Thoracic aorta (tissue), 2 donors: ENCODE measurements at regions not wholly inside any gene's neighbourhood (a gene's known extent, or its start where the extent isn't known, plus 50 kb on each side); places are given as distances from the start of the nearest gene placed in this dataset.
A peak's percentile ranks its signal among the peaks of the same experiment; 100 is the strongest.
"Not testable (repeated sequence)": the region's sequence is repeated elsewhere in the genome, so short reads cannot be mapped to it uniquely, and the experiment has no call there.

Experiments
- ATAC-seq: fragments of 150-250 bp; one replicate; pipeline ENCODE4 v1.8.0; 2017; ENCODE audit warnings: low read depth; ENCODE audit not compliant: insufficient number of reproducible peaks, low FRiP score
- DNase-seq: peaks from one replicate; pipeline ENCODE4 v3.0.0-alpha.2; 2020; ENCODE audit warnings: low spot score
- H3K27ac ChIP-seq, 2 donors: fragments of 200-600 bp; sonication (generic); 1 replicate in 1 of 2; 2 replicates in 1 of 2; pipeline ENCODE4 v1.5.1; 2016; ENCODE audit warnings: mild to moderate bottlenecking in 2 of 2, moderate library complexity in 2 of 2
- H3K27me3 ChIP-seq: fragments of 200-600 bp; sonication (generic); replicated peaks from 2 replicates; pipeline ENCODE4 v1.6.0; 2016; ENCODE audit warnings: mild to moderate bottlenecking; ENCODE audit not compliant: insufficient read depth
- H3K36me3 ChIP-seq: fragments of 200-600 bp; sonication (generic); one replicate; pipeline ENCODE4 v1.5.1; 2016
- H3K4me1 ChIP-seq, 2 donors: fragments of 200-600 bp; sonication (generic); 1 replicate in 1 of 2; 2 replicates in 1 of 2; pipeline versions ENCODE4 v1.5.1 to v1.6.0; 2016; ENCODE audit warnings: low read depth in 2 of 2, mild to moderate bottlenecking in 1 of 2; ENCODE audit not compliant: control insufficient read depth in 1 of 2
- H3K4me3 ChIP-seq: fragments of 200-600 bp; sonication (generic); 2 replicates; pipeline ENCODE4 v1.5.1; 2016; ENCODE audit warnings: mild to moderate bottlenecking
- H3K9me3 ChIP-seq: fragments of 200-600 bp; sonication (generic); 2 replicates; pipeline ENCODE4 v1.5.1; 2016
- CTCF ChIP-seq: fragments of 200-600 bp; sonication (generic); IDR thresholded peaks from one replicate; pipeline ENCODE4 v1.5.1; 2019; ENCODE audit warnings: antibody characterized with exemption

- not testable (repeated sequence) for DNase-seq, H3K4me3 ChIP-seq, H3K4me1 ChIP-seq, H3K27me3 ChIP-seq, H3K9me3 ChIP-seq, ATAC-seq, H3K36me3 ChIP-seq, H3K27ac ChIP-seq
Measured at GRCh38 chr2:111606632-111607031, 277.4 kb downstream of the ANAPC1 start.

GRCh38 chr2:111609146-111609844 lies 274.7 kb downstream of the ANAPC1 start:
- H3K9me3 ChIP-seq, H3K36me3 ChIP-seq, H3K27ac ChIP-seq, DNase-seq, ATAC-seq, H3K27me3 ChIP-seq, H3K4me1 ChIP-seq, H3K4me3 ChIP-seq: not testable (repeated sequence)

GRCh38 chr2:111610035-111610434 lies 274.0 kb downstream of the ANAPC1 start:
- not testable (repeated sequence) for DNase-seq, H3K4me3 ChIP-seq, H3K4me1 ChIP-seq, H3K27me3 ChIP-seq, ATAC-seq, H3K36me3 ChIP-seq, H3K9me3 ChIP-seq, H3K27ac ChIP-seq

- ATAC-seq: no peak
- Histone ChIP-seq H3K4me3 (no peak overlapping the region), H3K4me1 (peaks cover 18 to 25% of the 10 kb centered on the region in 2 donors), H3K36me3 (no peaks in the 10 kb centered on the region), H3K27me3 (no peaks in the 10 kb centered on the region), H3K9me3 (no peaks in the 10 kb centered on the region), H3K27ac (no peak overlapping the region)
- no peak for TF ChIP-seq CTCF
- no peak for DNase-seq
Measured at GRCh38 chr2:111616651-111617218, 267.3 kb downstream of the ANAPC1 start.

GRCh38 chr2:111617299-111618225 lies 266.4 kb downstream of the ANAPC1 start:
- no peaks in the 10 kb centered on the region for H3K27me3 ChIP-seq
- TF ChIP-seq CTCF: no peak
- peak overlapping the region; percentile 18 for H3K4me3 ChIP-seq
- H3K9me3 ChIP-seq: no peaks in the 10 kb centered on the region
- H3K36me3 ChIP-seq: no peaks in the 10 kb centered on the region
- H3K27ac ChIP-seq: peak overlapping the region; percentile 59 to 75
- peaks cover 18 to 25% of the 10 kb centered on the region in 2 donors for H3K4me1 ChIP-seq
- ATAC-seq (peak; percentile 74), DNase-seq (no peak)

GRCh38 chr2:111618226-111618977 lies 265.6 kb downstream of the ANAPC1 start:
- peak overlapping the region; percentile 59 to 75 for H3K27ac ChIP-seq
- ATAC-seq (peak; percentile 19), DNase-seq (no peak)

More at GRCh38 chr2:111618226-111618977, 265.6 kb downstream of the ANAPC1 start:
- Histone ChIP-seq H3K4me3 (peak overlapping the region; percentile 18), H3K9me3 (no peaks in the 10 kb centered on the region), H3K4me1 (peaks cover 18 to 25% of the 10 kb centered on the region in 2 donors), H3K36me3 (no peaks in the 10 kb centered on the region), H3K27me3 (no peaks in the 10 kb centered on the region)
- no peak for TF ChIP-seq CTCF
